NCI-H1105 (cell line): ENCODE measurements at regions not wholly inside any gene's neighbourhood (a gene's known extent, or its start where the extent isn't known, plus 50 kb on each side); places are given as distances from the start of the nearest gene placed in this dataset.

Source experiments
- DNase-seq: peaks from one replicate; lab custom pipeline; 2025; lab: John Stamatoyannopoulos, UW

GRCh38 chr12:115640929-115641328 lies 636.6 kb downstream of the MED13L start:
- DNase-seq: no peak

DNA sequence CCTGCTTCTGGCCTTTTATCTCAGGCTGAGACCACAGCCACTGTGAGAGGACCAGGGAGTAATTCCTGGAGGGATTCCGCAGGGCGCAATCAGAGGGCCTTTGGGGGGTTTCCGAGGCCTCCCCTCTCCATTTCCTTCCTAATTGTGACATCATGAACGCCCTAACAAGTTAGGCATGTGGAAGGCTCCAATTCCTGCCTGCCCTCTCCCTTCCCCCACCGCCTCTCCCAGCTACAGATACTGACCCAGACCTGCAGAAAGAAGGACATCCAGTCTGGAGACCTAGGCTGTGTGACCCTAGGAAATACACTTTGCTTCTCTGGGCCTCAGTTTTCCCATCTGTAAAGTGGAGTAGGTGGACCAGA lies 637.9 kb downstream of the MED13L start:
- DNase-seq: no peak

- DNase-seq: no peak
These were observed 638.5 kb downstream of the MED13L start for GRCh38 chr12:115638733-115639647.

GRCh38 chr12:115636546-115636945 lies 640.9 kb downstream of the MED13L start:
- no peak for DNase-seq

DNA sequence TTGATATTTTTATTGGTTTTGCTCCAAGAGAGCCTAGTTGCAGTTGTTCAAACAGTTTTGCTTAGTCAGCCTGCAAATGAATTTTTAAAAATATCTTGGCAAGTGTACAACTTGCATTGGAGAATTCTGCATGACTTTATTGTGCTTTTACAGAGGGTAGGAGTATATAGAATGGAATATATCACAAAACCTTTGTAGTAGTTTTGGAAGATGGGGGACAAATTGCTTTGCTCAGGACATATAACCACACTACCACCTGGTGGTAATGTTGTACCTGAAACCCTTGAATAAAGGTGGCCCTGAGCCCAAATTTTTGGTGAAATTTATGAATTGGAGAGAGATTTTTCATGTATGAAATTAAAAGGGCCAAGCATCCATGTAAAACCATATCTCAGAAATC lies 645.2 kb downstream of the MED13L start:
- DNase-seq: peak; percentile 15

DNA sequence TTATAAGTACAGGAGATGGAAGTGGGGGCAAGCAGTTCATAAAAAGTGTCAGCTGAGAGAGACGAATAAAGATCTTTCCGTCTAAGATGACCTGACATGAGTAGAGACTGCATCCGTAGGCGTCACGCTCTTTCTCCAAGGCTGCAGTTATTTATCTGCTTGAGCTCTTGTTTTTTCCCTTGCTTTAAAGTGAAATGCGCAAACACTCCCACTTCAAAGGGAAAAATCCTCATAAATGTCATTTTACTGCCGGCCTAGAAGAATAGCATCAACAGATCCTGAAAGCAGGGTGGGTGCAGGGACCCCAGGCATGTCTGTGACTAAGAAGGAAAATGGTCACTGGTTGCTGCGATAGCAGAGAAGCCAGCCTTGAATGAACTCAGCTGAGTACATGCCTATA lies 647.4 kb downstream of the MED13L start:
- DNase-seq: no peak

- no peak for DNase-seq
These were observed 651.3 kb downstream of the MED13L start for GRCh38 chr12:115626210-115626609.

DNA sequence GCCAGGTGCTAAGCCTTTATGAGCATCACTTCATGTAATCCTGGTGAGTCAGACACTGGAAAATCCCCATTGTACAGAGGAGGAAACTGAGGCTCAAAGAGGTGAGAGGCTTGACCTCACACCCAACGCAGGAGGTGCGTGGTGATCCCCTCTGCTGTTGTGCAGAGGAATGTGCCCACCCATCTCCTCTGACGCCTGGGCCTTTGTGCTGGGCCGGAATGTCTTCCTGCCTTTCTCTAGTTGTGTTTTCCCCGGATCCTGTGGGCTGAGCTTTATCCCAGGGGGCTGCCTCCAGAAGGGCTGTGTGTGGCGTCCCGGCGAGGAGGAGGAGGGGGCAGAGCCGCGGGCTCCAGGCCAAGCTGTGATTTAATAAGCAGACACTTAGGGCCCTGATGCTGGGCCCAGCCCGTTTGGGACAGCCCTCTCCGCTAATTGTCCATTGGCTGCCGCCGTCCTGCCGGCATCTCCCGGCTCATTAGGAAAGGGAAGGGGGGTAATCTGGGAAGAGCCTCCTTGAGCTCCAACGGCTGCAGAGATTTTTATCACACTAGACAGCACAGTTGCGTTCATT lies 653.6 kb downstream of the MED13L start:
- DNase-seq: no peak

DNA sequence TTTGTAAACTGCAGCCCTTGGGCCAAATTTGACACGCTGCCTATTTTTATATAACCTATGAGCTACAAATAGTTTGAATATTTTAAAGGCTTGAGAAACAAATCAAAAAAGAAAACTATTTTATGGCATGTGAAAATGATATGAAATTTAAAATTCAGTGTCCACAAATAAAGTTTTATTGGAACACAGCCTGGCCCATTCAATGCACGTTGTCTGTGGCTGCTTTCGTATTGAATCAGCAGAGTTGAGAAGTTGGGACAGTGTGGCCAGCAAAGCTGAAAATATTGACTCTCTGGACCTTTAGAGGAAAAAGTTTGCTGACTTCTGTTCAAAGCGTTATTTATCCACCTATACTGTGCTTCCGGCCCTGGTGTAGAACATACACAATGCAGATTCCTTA lies 654.2 kb downstream of the MED13L start:
- no peak for DNase-seq

GRCh38 chr12:115620816-115621215 lies 656.7 kb downstream of the MED13L start:
- DNase-seq: no peak

DNA sequence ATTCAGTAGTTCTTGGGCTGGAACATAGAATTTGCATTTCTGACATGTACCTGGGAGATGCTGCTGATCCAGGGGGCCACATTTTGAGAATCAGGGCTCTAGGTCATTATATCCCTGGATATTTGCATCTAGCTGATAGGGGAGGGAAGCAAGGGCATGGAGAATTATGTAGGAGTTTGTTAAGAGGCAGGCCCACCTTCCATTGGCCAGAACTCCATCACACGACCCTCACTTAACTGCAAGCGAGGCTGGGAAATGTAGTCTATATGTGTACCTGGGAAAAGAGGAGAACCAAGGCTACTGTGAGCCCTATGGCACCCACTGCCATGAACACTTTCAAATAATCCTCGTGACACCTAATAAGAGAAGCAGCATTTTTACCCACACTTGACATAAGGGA lies 657.6 kb downstream of the MED13L start:
- DNase-seq: no peak

- no peak for DNase-seq
These were observed 658.4 kb downstream of the MED13L start for GRCh38 chr12:115619061-115619460.

- no peak for DNase-seq
These were observed 659.4 kb downstream of the MED13L start for GRCh38 chr12:115618105-115618504.

DNA sequence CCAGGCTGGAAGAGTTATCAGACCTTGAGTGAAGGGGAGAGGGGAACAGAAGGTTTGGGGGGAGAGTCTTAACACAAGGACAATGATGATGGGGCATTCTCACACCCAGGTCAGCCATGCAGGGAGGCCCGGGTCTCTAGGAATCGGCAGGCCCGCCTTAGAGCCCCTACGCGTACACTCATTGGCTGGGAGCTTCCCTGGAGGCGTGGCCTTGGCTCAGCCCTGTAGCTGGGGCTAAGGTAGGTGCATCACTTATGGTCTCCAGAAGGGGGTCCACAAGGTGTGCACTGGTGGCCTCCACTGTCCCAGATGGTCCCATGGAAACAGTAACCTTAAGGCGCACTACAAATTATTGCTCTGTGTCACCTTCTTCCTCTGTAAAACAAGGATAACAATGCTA lies 660.1 kb downstream of the MED13L start:
- no peak for DNase-seq

- DNase-seq: peak; percentile 96
These were observed 666.0 kb downstream of the MED13L start for GRCh38 chr12:115611477-115611876.

DNA sequence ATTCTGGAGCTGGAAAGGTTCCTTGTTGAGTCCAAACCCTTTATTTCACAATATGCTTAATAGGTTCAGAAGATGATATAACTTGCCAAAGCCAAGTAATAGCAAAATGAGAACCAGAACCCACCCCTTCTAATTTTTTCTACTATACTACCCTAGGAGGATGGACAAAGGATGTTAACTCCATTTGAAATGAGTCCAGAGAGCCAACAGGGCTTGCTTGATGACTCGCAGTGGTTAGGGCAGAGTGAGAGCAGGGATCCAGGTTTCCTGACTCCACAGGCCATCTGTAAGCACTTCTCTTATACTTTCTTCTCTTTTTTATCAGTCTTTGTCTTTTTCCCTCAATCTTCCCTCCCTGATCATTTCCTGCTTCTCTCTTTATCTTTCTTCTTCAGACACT lies 668.1 kb downstream of the MED13L start:
- DNase-seq: no peak

DNA sequence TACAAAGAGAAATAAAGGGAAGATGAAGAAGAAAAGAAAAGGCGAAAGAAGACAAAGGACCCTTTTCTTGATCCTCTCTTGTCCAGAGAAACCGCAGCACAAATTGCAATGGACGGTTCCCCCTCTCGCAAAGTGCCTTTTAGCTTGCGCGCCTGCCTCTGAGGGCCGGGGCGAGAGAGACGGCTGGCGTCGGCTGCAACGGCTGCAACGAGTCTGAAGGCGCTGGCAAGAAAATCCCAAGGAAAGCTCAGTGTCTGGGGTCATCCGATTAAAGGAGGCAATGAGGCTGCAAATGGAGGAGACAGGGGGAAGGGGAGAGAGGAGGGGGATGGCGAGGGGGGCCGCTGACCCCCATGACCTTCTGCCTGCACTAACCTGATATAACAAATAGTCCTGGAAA lies 671.5 kb downstream of the MED13L start:
- no peak for DNase-seq

GRCh38 chr12:115598871-115599811 lies 678.4 kb downstream of the MED13L start:
- DNase-seq: peak; percentile 96

DNA sequence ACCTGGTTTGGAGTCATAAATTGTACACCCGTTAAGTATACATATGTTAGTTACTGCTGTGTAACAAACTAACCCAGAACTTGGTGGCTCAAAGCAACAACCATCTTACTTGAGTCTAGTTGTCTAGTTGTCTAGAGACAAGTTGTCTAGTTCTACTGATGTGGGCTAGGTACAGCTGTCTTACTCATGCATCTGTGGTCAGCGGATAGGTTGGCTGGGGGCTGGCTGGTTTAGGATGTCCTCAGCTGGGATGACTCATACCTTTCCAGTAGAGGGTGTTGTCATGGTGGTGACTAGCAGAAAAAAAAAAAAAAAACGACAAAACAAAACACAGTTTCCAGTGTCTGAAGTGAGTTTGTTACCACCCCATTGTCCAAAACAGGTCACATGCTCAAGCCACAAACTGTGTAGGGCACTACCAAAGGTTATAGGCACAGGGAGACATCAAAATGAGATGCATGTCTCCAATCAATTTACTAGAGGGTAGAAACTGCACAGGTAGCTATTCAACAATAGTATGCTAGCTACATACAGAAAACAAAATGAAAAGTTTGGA lies 680.3 kb downstream of the MED13L start:
- DNase-seq: no peak

- DNase-seq: no peak
These were observed 689.4 kb downstream of the MED13L start for GRCh38 chr12:115588131-115588530.

DNA sequence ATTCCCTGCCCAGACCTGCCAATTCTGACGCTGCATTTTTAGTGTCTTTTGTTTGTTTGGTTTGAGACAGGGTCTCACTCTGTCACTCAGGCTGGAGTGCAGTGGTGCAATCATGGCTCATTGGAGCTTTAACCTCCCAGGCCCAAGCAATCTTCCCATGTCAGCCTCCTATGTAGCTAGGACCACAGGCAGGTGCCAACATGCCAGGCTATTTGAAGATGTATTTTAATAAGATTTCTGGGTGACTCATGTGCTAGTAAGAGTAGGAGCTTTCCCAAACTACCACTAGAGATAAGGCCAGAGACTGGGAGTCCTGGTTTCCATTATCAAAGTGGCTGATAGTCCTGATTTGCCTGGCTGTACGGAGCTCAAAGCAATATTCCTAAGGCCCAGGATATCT lies 693.3 kb downstream of the MED13L start:
- DNase-seq: peak; percentile 47

DNA sequence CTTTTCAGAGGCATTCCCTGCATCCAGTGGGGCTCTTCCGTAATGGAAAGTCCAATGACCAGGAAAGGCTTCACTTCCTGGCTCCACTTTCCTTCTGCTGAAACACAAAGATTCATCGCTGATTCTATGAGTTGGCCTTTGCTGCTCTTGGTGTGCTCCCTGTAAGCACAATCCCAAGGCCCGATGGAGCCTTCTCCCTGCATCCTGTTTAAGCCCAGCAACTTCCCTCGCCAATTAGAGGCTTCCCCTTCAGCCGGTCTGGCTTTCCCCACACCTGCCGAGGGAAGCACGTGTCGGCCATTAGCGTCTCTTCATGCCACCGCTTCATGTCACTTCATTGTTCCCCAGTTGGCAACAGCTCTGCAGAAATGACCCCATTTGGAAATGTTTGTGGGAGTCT lies 693.9 kb downstream of the MED13L start:
- DNase-seq: peak; percentile 91
